DMS53 (cell line): ENCODE measurements at regions not wholly inside any gene's neighbourhood (a gene's known extent, or its start where the extent isn't known, plus 50 kb on each side); places are given as distances from the start of the nearest gene placed in this dataset.
"Not testable (repeated sequence)": the region's sequence is repeated elsewhere in the genome, so short reads cannot be mapped to it uniquely, and the experiment has no call there.

Experiments
- DNase-seq: peaks from one replicate; lab custom pipeline; 2025; lab: John Stamatoyannopoulos, UW

- DNase-seq: no peak
These were observed 246.5 kb downstream of the MYCN start for GRCh38 chr2:16186661-16187481.

DNA sequence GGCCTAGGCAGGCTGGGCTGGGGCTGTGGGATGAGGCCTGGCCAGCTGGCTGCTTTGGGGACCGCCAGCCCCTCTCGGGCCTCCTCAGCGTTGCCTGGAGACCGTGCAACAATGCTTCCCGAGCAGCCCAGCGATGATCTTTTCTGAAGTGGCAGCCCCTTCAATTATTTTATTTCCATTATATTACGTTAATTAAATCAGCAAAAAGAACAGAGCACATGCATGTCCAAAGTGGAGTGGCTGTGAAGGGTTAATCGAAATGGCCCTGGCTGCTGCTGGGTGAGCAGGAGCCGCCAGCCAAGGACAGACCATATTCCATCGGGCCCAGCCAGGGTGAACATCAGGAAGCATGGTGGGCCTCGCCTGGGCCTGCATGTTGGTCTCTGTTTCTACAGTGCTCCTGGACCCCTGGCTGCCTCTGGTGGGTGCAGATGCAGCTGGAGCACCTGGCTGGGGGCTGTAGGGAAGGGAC lies 245.5 kb downstream of the MYCN start:
- DNase-seq: no peak

DNA sequence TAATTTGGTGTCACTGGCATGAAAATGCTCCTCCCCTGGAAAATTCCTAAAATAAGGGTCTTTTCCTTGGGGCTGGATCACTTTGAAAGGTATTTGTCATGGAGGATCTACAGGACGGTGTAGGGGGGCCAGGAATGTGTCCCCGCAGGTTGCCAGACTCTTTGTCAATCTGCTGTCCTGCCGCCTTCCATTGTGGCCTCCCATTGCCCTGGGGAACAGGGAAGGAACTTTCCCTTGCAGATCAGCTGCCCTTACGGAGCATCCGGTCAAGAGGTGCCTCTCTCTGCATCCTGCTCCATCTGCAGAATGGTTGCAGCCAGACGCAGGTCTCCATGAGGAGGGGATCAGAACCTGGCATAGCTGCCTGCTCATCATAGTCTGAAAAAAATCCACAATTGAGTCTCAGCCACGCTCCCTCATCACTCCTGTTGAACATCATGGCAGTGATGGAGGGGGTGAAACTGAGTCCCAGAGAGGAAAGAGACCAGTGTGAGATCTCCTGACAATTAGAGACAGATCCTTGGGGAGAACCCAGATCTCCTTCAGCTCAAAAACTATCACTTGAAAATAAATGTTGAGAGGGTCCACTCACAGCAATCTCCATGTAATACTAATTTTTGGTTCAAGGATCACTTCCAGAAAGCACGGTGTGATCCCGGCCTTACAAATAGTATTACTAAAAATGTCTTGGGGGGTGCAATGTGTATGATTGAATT lies 244.8 kb downstream of the MYCN start:
- no peak for DNase-seq

- no peak for DNase-seq
These were observed 244.1 kb downstream of the MYCN start for GRCh38 chr2:16184341-16184890.

DNA sequence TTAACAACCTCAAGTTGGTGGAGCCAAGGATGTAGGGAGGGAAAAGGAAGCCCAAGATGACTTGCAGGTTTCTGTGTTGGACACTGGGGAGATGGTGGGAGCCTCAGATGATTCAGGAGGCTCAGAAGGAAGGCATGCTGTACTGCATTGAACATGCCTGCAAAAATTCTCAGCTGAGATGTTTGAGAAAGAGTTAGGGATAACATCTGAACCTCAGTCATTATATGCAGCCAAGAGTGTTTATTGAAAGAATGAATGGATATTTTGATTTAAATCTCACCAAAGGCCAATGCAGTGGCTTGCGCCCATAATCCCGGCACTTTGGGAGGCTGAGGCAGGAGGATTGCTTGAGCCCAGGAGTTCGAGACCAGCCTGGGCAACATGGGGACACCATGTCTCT lies 243.0 kb downstream of the MYCN start:
- DNase-seq: no peak

- DNase-seq: no peak
These were observed 242.5 kb downstream of the MYCN start for GRCh38 chr2:16182841-16183240.

- DNase-seq: not testable (repeated sequence)
These were observed 242.0 kb downstream of the MYCN start for GRCh38 chr2:16182311-16182815.

DNA sequence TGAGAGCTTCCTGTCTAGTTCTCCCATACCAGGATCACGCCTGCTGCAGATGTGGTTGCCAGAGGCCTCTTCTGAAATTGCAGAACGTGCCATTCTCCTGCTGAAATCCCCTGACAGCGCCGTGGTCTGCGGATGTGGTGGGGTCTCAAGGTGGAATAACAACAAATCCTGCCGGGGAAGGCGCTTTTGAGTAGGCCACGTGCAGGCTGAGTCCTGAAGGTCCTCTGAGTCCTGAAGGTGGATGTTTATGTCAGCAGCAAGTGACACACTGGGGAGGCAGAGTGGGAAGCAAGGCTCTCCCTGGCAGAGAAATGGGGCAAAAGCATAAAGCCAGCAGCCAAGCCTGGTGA lies 241.4 kb downstream of the MYCN start:
- DNase-seq: no peak

DNA sequence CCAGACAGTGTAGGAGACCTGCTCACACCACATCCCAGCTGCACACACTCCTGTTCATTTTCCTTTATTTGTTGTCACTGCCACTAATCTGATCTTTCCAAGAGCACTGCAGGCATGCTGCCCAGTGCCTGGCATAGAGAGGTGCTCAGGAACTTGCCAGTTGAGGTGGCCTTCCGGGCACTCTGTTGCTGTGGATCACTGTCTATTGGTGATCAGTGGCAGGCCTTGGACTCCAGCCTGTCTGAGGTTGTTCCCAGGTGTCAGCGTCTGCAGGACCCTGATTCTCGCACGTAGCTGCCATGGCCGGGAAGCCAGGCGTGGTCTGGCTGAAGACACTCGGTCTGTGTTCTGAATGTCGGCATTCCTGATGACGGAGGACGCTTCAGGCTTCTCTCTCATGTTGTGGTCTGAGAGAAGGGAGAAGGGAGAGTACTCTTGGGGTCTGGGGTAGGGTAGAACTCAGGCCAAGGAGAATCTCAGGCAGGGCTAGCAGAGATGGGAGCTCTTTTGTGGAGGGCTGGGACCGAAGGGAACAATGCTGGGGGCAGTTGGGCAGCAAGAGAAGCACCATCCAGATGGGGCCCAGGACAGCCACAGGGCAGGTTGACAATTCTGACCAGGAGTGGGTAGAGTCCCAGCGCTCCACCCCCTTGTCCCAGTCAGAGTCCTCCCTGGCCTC lies 240.9 kb downstream of the MYCN start:
- no peak for DNase-seq

DNA sequence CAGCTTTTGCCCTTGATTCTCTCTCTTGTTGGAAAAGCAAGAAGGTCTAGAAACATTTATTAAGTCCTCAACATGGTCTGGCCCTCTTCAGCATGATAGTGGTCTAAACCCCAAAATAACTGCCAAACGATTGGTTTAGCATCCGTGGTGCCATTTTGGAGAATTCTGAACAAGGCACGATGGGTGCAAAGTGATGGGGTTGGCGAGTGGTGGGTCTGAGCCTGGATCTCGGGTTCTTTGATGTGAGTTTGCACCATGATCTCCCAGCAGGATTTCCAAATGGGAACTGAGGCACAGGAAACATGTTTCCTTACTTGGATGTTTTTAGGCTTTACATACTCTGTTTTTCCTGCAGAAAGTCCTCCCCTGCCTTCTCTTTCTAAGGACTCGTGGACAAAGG lies 240.3 kb downstream of the MYCN start:
- DNase-seq: no peak

GRCh38 chr2:16179701-16180416 lies 239.5 kb downstream of the MYCN start:
- no peak for DNase-seq

GRCh38 chr2:16178551-16179130 lies 238.3 kb downstream of the MYCN start:
- DNase-seq: no peak

GRCh38 chr2:16177671-16178180 lies 237.4 kb downstream of the MYCN start:
- DNase-seq: no peak

DNA sequence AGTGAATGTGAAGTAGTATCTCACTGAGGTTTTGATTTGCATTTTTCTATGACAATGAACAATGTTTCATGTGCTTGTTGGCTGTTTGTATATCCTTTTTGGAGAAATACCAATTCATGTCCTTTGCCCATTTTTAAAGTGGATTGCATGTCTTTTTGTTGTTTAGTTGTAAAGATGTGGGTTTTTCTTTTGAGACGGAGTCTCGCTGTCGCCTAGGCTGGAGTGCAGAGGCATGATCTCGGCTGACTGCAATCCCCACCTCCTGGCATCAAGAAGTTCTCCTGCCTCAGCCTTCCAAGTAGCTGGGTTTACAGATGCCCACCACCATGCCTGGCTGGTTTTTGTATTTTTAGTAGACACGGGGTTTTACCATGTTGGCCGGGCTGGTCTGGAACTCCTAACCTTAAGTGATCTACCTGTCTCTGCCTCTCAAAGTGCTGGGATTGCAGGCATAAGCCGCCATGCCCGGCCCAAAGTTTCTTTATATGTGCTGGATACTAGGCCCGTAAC lies 236.7 kb downstream of the MYCN start:
- DNase-seq: no peak

DNA sequence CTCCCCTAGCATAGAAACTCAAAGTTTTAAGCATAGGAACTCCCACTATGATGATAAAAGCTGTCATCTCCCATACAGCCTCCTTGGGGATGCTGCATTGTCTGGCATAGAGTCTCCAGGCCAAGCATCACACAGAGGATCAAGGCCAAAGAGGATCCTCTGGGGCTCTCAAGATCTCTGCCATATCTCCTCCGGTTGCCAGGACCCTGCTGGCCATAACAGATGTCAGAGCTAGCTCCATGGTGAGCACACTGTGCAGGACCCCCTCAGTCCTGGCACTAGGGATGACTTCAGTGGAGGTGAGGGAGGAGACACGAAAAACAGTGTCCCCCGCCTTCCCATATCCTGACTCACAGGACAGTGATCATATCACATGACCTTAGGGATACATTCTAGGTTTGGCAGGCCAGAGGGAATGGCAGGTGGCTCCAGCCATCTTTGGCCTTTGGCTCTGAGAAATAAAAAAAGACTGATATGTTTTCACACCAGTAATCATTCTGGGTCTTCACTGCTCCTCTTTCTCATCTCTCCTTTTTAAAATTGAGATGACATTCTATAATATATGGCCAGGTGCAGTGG lies 235.0 kb downstream of the MYCN start:
- DNase-seq: no peak

DNA sequence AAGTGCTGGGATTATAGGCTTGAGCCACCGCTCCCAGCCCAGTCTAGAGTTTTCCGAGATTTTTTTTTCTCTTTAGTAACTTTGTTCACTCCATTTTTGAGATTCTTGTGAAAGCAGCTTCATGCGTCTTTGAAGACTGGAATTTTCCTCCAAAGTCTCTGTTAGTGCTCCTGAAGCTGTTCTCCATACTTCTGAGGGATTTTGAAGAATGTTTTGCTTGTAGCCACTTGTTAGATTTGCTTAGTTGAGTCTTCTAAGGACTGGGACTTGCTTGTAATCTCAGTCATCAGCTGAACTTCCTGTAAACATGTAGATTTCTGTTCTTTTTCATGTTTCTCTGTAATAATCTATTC lies 234.3 kb downstream of the MYCN start:
- no peak for DNase-seq

- DNase-seq: no peak
These were observed 233.7 kb downstream of the MYCN start for GRCh38 chr2:16173893-16174692.

- peak; percentile 3 for DNase-seq
These were observed 232.2 kb downstream of the MYCN start for GRCh38 chr2:16172324-16173175.

- DNase-seq: no peak
These were observed 231.1 kb downstream of the MYCN start for GRCh38 chr2:16171425-16171920.
